Breast epithelium (tissue), 3 donors: ENCODE measurements at regions not wholly inside any gene's neighbourhood (a gene's known extent, or its start where the extent isn't known, plus 50 kb on each side); places are given as distances from the start of the nearest gene placed in this dataset.

Source experiments
- POLR2A ChIP-seq: fragments of 450-650 bp; IDR thresholded peaks from one replicate; pipeline ENCODE4 v1.6.1; 2016; ENCODE audit warnings: antibody characterized with exemption, mild to moderate bottlenecking, moderate library complexity
- POLR2AphosphoS5 ChIP-seq, 3 donors: sonication (generic); formaldehyde crosslinking; IDR thresholded peaks; one replicate each; pipeline ENCODE4 v1.6.1; 2017; ENCODE audit warnings: antibody characterized with exemption in 3 of 3
- TF ChIP-seq, protein P1 (sequence below), 3 donors: fragments of 450-650 bp; IDR thresholded peaks; one replicate each; pipeline ENCODE4 v1.5.1; 2016 to 2017; ENCODE audit warnings: antibody characterized with exemption in 3 of 3, mild to moderate bottlenecking in 3 of 3, moderate library complexity in 3 of 3

- TF ChIP-seq, protein P1, sequence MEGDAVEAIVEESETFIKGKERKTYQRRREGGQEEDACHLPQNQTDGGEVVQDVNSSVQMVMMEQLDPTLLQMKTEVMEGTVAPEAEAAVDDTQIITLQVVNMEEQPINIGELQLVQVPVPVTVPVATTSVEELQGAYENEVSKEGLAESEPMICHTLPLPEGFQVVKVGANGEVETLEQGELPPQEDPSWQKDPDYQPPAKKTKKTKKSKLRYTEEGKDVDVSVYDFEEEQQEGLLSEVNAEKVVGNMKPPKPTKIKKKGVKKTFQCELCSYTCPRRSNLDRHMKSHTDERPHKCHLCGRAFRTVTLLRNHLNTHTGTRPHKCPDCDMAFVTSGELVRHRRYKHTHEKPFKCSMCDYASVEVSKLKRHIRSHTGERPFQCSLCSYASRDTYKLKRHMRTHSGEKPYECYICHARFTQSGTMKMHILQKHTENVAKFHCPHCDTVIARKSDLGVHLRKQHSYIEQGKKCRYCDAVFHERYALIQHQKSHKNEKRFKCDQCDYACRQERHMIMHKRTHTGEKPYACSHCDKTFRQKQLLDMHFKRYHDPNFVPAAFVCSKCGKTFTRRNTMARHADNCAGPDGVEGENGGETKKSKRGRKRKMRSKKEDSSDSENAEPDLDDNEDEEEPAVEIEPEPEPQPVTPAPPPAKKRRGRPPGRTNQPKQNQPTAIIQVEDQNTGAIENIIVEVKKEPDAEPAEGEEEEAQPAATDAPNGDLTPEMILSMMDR (IDR thresholded peaks at IDR 0.05), result no peak
- TF ChIP-seq POLR2AphosphoS5 (IDR thresholded peaks at IDR 0.05) (no peak), POLR2A (no peak)
Observed at GRCh38 chr4:45172636-45173035, 446.3 kb upstream of the GNPDA2 start.
